ENCODE measurements at regions not wholly inside any gene's neighbourhood (a gene's known extent, or its start where the extent isn't known, plus 50 kb on each side); places are given as distances from the start of the nearest gene placed in this dataset.

DNA sequence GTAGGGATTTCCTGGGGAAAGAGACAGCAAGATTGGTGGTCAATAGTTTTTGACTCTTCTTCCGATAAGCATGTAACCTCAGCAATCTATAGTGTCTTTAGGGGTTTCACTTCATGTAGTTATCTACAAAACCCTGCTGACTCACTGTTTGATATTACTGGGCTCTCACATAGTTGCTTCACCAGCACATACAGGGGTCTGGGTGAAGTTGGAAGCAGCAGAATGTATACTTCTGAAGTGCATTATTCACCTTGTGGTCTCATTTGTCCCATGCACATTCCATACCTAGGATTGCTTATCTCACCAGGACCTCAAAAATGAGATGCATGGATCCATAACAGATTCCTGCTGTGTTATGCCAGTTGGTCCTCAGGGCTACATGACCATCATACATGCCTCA, 280.0 kb downstream of the LRIG3 start:
- TF ChIP-seq CTCF (IDR thresholded peaks at IDR 0.05; ENCODE audit: low read depth, low read length) (no peak), EZH2phosphoT487 (IDR thresholded peaks at IDR 0.05; ENCODE audit: low read depth) (no peak)
